Prostate gland (tissue), 2 donors: ENCODE measurements at regions not wholly inside any gene's neighbourhood (a gene's known extent, or its start where the extent isn't known, plus 50 kb on each side); places are given as distances from the start of the nearest gene placed in this dataset.

Source experiments
- DNase-seq: peaks from one replicate; pipeline ENCODE4 v3.0.0-alpha.2; 2019; ENCODE audit warnings: low spot score
- H3K27ac ChIP-seq, 2 donors: fragments of 200-600 bp; sonication (generic); 2 replicates each; pipeline ENCODE4 v1.5.1; 2017 to 2019
- H3K27me3 ChIP-seq: fragments of 200-600 bp; sonication (generic); replicated peaks from 2 replicates; pipeline ENCODE4 v1.5.1; 2019; ENCODE audit not compliant: insufficient read depth
- H3K36me3 ChIP-seq, 2 donors: fragments of 200-600 bp; sonication (generic); 1 replicate in 1 of 2; 2 replicates in 1 of 2; pipeline versions ENCODE4 v1.5.1 to v1.8.1; 2017 to 2019
- H3K4me1 ChIP-seq: fragments of 200-600 bp; sonication (generic); replicated peaks from 2 replicates; pipeline ENCODE4 v1.5.1; 2019
- H3K4me3 ChIP-seq, 2 donors: fragments of 200-600 bp; sonication (generic); 2 replicates each; pipeline ENCODE4 v1.5.1; 2017 to 2019
- H3K9me3 ChIP-seq: fragments of 200-600 bp; sonication (generic); 2 replicates; pipeline ENCODE4 v1.5.1; 2017
- POLR2A ChIP-seq: fragments of 450-650 bp; IDR thresholded peaks from one replicate; pipeline ENCODE4 v1.6.1; 2016; ENCODE audit warnings: antibody characterized with exemption, mild to moderate bottlenecking
- POLR2AphosphoS5 ChIP-seq: sonication (generic); formaldehyde crosslinking; IDR thresholded peaks from one replicate; pipeline ENCODE4 v1.6.1; 2017; ENCODE audit warnings: antibody characterized with exemption
- WGBS: methylation state at CpG from one replicate; pipeline ENCODE4 v1.1.5; 2018; 5-methylcytosine and 5-hydroxymethylcytosine counted together
- intact Hi-C: fragments of 100-400 bp; cut with DNase I; formaldehyde crosslinking; loops from one replicate; pipeline ENCODE4 v1.14.2; 2022
- TF ChIP-seq, protein P1 (sequence below), 4 experiments: fragments of 200-600 bp in 2 of 4; fragments of 450-650 bp in 2 of 4; sonication (generic) in 2 of 4; IDR thresholded peaks; 1 replicate in 3 of 4; 2 replicates in 1 of 4; pipeline ENCODE4 v1.5.1; 2016 to 2019; ENCODE audit warnings: antibody characterized with exemption in 4 of 4, mild to moderate bottlenecking in 2 of 4, moderate library complexity in 2 of 4

DNA sequence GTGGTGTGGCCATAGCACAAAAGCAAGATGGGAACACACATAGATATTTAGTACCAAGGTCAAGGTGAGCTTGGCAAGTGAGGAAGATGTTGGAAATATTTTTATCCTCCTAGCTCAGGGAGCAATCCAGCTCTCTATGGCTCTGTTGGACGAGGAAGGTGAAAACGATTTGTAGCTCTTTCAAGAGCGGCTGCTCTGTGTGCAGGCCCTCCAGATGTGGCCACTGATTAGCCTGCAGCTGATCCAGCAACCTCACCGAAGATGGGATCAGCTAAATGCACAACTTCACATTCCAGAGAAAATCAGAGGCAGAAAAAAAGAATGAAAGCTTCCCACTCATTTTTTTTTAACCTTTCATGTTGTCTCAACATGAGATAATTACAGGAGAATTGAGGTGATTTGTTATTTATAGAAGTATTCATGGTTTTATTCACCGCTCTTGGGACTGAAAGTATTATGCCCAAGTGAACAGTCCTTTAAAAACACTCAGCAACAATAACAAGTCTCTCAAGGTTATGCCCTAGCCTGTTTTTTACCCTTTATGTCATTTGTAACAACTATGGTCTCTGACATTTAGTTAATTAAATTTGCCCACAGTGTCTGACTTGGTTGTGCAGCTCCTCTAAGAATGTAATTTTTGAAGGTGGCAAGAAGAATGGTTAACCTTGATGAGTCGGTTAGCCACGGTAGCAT is 213.6 kb upstream of the ADARB2 start:
- Histone ChIP-seq H3K27ac (no peak overlapping the region), H3K27me3 (no peaks in the 10 kb centered on the region), H3K36me3 (no peaks in the 10 kb centered on the region), H3K4me1 (no peaks in the 10 kb centered on the region), H3K4me3 (no peak overlapping the region), H3K9me3 (no peaks in the 10 kb centered on the region)
- intact Hi-C loops = no loop called here
- TF ChIP-seq, protein P1, sequence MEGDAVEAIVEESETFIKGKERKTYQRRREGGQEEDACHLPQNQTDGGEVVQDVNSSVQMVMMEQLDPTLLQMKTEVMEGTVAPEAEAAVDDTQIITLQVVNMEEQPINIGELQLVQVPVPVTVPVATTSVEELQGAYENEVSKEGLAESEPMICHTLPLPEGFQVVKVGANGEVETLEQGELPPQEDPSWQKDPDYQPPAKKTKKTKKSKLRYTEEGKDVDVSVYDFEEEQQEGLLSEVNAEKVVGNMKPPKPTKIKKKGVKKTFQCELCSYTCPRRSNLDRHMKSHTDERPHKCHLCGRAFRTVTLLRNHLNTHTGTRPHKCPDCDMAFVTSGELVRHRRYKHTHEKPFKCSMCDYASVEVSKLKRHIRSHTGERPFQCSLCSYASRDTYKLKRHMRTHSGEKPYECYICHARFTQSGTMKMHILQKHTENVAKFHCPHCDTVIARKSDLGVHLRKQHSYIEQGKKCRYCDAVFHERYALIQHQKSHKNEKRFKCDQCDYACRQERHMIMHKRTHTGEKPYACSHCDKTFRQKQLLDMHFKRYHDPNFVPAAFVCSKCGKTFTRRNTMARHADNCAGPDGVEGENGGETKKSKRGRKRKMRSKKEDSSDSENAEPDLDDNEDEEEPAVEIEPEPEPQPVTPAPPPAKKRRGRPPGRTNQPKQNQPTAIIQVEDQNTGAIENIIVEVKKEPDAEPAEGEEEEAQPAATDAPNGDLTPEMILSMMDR (IDR thresholded peaks at IDR 0.05) = no peak
- TF ChIP-seq POLR2AphosphoS5 (no peak), POLR2A (no peak)
- WGBS = 70% methylated on average over 7 of the region's 7 CpGs
- DNase-seq = no peak

DNA sequence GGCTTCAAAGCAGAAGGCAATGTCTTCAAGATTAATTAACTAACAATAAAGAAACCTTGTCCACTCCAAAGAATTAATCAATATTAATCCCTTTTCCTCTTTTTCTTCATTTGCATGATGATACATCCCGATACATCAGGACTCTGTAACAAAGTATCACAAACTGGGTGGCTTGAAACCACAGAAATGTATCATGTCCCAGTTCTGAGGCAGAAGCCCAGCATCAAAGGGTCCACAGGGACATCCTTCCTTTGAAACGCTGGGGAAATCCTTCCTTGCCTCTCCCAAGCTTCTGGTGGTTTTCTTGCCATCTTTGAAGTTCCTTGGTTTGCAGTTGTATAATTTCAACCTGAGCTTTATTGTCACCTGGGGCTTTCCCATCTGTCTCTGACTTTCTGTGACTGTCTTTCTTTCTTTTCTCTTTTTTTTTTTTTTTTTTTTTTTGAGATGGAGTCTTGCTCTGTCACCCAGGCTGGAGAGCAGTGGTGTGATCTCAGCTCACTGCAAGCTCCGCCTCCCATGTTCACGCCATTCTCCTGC is 210.2 kb upstream of the ADARB2 start:
- no peak for DNase-seq
- Histone ChIP-seq H3K36me3 (no peaks in the 10 kb centered on the region), H3K4me3 (no peak overlapping the region), H3K9me3 (no peaks in the 10 kb centered on the region), H3K27me3 (no peaks in the 10 kb centered on the region), H3K27ac (no peak overlapping the region), H3K4me1 (no peaks in the 10 kb centered on the region)
- TF ChIP-seq POLR2A = no peak
- no peak for TF ChIP-seq POLR2AphosphoS5
- 92% methylated on average over 4 of the region's 4 CpGs for WGBS
- intact Hi-C loops = no loop called here

GRCh38 chr10:1944487-1944886 is 207.2 kb upstream of the ADARB2 start:
- Histone ChIP-seq H3K27ac (no peak overlapping the region), H3K4me1 (no peaks in the 10 kb centered on the region), H3K27me3 (no peaks in the 10 kb centered on the region), H3K4me3 (no peak overlapping the region), H3K9me3 (no peaks in the 10 kb centered on the region), H3K36me3 (no peaks in the 10 kb centered on the region)
- intact Hi-C loops = no loop called here
- WGBS = 90% methylated on average over 11 of the region's 11 CpGs
- DNase-seq = no peak
- TF ChIP-seq POLR2A (no peak), POLR2AphosphoS5 (no peak)
- TF ChIP-seq, protein P1 (IDR thresholded peaks at IDR 0.05) = no peak

DNA sequence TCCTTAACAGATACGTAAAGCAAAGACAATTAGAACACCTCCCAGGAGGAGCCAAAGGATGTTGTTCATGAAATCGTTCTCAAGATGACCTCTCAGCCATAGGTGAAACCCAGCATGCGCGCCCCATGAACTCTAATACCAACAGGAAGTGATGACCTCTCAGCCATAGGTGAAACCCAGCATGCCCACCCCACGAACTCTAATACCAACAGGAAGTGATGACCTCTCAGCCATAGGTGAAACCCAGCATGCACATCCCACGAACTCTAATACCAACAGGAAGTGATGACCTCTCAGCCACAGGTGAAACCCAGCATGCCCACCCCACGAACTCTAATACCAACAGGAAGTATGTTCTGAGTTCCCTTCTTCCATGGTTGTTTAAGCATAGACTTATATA is 205.2 kb upstream of the ADARB2 start:
- 78% methylated on average over 7 of the region's 7 CpGs for WGBS
- Histone ChIP-seq H3K9me3 (no peaks in the 10 kb centered on the region), H3K27ac (no peak overlapping the region), H3K4me1 (no peaks in the 10 kb centered on the region), H3K27me3 (no peaks in the 10 kb centered on the region), H3K36me3 (no peaks in the 10 kb centered on the region), H3K4me3 (no peak overlapping the region)
- TF ChIP-seq POLR2AphosphoS5 (no peak), POLR2A (no peak)
- TF ChIP-seq, protein P1 (IDR thresholded peaks at IDR 0.05) = no peak
- intact Hi-C loops = no loop called here
- no peak for DNase-seq

- 73% methylated on average over 17 of the region's 17 CpGs for WGBS
- H3K9me3 ChIP-seq = no peaks in the 10 kb centered on the region
- H3K27me3 ChIP-seq = no peaks in the 10 kb centered on the region
- H3K4me1 ChIP-seq = no peaks in the 10 kb centered on the region
- no peak for TF ChIP-seq POLR2AphosphoS5
- TF ChIP-seq, protein P1 (IDR thresholded peaks at IDR 0.05) = no peak
- no peak for TF ChIP-seq POLR2A
- no peak for DNase-seq
- H3K36me3 ChIP-seq = no peaks in the 10 kb centered on the region
- no peak overlapping the region for H3K4me3 ChIP-seq
- intact Hi-C loops = no loop called here
- no peak overlapping the region for H3K27ac ChIP-seq
These were observed 201.7 kb upstream of the ADARB2 start for GRCh38 chr10:1939016-1939415.
